HepG2 (cell line): ENCODE measurements at regions not wholly inside any gene's neighbourhood (a gene's known extent, or its start where the extent isn't known, plus 50 kb on each side); places are given as distances from the start of the nearest gene placed in this dataset.

Experiments
- GATAD2A ChIP-seq: IDR thresholded peaks from 2 replicates; pipeline ENCODE4 v1.6.1; 2016
- NR3C1 ChIP-seq: sonication (generic); formaldehyde crosslinking; IDR thresholded peaks from 2 replicates; pipeline ENCODE4 v1.4.0; 2020; ENCODE audit warnings: missing genetic modification reagents
- RBM22 ChIP-seq: fragments of 200-400 bp; formaldehyde crosslinking; optimal IDR thresholded peaks from 2 replicates; pipeline ENCODE3; 2017; ENCODE audit warnings: mild to moderate bottlenecking, low read length, moderate library complexity
- ZNF792 ChIP-seq: IDR thresholded peaks from 2 replicates; pipeline ENCODE4 v1.6.1; 2016
- TF ChIP-seq, protein P1 (sequence below): sonication (generic); formaldehyde crosslinking; conservative IDR thresholded peaks from 2 replicates; pipeline ENCODE4 v1.5.0; 2020; ENCODE audit warnings: missing genetic modification reagents
- TF ChIP-seq, protein P2 (sequence below): sonication (generic); formaldehyde crosslinking; conservative IDR thresholded peaks from 2 replicates; pipeline ENCODE4 v1.8.1; 2023; ENCODE audit warnings: missing genetic modification reagents

DNA sequence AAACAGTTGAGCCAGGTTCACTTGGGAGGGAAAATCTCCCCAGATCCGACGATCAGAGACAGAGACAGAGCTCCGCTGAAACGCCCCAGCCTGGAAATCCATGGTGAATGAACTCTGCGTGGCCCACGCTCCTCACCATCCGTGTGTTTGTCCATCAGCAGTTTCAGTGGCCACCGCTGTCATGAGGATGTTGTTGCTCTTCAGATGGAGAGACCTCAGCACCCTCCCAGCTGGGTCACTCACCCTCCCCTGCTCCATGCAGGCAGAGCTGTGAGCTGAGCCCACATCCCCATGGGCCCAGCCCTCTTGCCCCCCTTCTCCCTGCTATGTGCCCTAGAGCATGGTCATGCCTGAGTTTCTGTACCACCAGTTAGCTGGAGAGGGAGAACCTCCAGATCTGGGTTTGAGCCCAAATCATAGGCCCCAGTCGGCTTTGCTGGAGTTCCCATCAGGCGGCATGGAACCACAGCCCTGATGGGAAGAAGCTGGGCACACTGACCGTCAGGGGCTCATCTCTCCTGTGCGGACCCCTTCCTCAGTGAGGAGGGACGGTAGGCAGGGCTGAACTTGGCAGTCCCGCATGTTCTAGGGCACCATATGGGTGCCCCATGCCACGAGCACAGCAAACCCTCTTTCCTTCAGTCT, 154.4 kb upstream of the COL5A1 start:
- TF ChIP-seq GATAD2A (CRISPR knock-in tag) = no peak
- TF ChIP-seq, protein P1, sequence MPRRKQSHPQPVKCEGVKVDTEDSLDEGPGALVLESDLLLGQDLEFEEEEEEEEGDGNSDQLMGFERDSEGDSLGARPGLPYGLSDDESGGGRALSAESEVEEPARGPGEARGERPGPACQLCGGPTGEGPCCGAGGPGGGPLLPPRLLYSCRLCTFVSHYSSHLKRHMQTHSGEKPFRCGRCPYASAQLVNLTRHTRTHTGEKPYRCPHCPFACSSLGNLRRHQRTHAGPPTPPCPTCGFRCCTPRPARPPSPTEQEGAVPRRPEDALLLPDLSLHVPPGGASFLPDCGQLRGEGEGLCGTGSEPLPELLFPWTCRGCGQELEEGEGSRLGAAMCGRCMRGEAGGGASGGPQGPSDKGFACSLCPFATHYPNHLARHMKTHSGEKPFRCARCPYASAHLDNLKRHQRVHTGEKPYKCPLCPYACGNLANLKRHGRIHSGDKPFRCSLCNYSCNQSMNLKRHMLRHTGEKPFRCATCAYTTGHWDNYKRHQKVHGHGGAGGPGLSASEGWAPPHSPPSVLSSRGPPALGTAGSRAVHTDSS (CRISPR knock-in tag) = no peak
- TF ChIP-seq, protein P2, sequence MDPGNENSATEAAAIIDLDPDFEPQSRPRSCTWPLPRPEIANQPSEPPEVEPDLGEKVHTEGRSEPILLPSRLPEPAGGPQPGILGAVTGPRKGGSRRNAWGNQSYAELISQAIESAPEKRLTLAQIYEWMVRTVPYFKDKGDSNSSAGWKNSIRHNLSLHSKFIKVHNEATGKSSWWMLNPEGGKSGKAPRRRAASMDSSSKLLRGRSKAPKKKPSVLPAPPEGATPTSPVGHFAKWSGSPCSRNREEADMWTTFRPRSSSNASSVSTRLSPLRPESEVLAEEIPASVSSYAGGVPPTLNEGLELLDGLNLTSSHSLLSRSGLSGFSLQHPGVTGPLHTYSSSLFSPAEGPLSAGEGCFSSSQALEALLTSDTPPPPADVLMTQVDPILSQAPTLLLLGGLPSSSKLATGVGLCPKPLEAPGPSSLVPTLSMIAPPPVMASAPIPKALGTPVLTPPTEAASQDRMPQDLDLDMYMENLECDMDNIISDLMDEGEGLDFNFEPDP (CRISPR knock-in tag) = no peak
- TF ChIP-seq ZNF792 (CRISPR knock-in tag) = no peak
- no peak for TF ChIP-seq RBM22
- TF ChIP-seq NR3C1 (CRISPR knock-in tag) = no peak
